SK-N-SH (cell line): ENCODE measurements at regions not wholly inside any gene's neighbourhood (a gene's known extent, or its start where the extent isn't known, plus 50 kb on each side); places are given as distances from the start of the nearest gene placed in this dataset.

Experiments
- EP300 ChIP-seq, 2 experiments: IDR thresholded peaks; 2 replicates each; pipeline versions ENCODE4 v1.4.0 to v1.6.1; 2012; ENCODE audit warnings: borderline replicate concordance in 1 of 2, low read depth in 1 of 2, low read length in 1 of 2
- GABPA ChIP-seq: IDR thresholded peaks from 2 replicates; pipeline ENCODE4 v1.4.0; 2012; ENCODE audit warnings: low read depth, mild to moderate bottlenecking
- POLR2AphosphoS5 ChIP-seq: IDR thresholded peaks from 2 replicates; pipeline ENCODE4 v1.6.1; 2012; ENCODE audit warnings: low read depth, low read length
- RAD21 ChIP-seq: IDR thresholded peaks from 2 replicates; pipeline ENCODE4 v1.6.1; 2012; ENCODE audit warnings: mild to moderate bottlenecking, low read length
- TF ChIP-seq, protein P1 (sequence below): fragments of 200-600 bp; sonication (generic); IDR thresholded peaks from 2 replicates; pipeline ENCODE4 v1.6.1; 2017; ENCODE audit warnings: antibody characterized with exemption, mild to moderate bottlenecking, moderate library complexity
- TF ChIP-seq, protein P2 (sequence below): IDR thresholded peaks from 2 replicates; pipeline ENCODE4 v1.4.0; 2012; ENCODE audit warnings: low read depth

DNA sequence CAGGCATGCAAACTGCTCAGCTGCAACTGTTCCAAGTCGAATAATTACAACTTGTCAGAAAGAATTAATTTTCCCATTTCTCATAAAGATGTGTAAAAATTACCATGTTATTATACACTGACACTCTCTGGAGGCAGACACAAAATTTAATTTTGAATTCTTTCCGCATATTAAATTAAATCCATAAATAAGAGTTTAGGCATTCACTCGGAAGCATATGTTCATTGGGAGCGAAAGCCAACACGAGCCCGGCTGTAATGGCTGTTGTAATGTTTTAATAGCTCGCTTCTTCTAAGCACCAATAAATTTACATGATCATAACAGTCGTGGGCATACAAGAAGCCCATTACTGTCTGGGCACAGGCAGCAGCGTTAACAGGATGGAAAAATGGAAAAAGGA, 189.6 kb upstream of the SOX5 start:
- TF ChIP-seq, protein P1, sequence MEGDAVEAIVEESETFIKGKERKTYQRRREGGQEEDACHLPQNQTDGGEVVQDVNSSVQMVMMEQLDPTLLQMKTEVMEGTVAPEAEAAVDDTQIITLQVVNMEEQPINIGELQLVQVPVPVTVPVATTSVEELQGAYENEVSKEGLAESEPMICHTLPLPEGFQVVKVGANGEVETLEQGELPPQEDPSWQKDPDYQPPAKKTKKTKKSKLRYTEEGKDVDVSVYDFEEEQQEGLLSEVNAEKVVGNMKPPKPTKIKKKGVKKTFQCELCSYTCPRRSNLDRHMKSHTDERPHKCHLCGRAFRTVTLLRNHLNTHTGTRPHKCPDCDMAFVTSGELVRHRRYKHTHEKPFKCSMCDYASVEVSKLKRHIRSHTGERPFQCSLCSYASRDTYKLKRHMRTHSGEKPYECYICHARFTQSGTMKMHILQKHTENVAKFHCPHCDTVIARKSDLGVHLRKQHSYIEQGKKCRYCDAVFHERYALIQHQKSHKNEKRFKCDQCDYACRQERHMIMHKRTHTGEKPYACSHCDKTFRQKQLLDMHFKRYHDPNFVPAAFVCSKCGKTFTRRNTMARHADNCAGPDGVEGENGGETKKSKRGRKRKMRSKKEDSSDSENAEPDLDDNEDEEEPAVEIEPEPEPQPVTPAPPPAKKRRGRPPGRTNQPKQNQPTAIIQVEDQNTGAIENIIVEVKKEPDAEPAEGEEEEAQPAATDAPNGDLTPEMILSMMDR = no peak
- no peak for TF ChIP-seq POLR2AphosphoS5
- TF ChIP-seq GABPA = no peak
- TF ChIP-seq RAD21 = no peak
- TF ChIP-seq, protein P2, sequence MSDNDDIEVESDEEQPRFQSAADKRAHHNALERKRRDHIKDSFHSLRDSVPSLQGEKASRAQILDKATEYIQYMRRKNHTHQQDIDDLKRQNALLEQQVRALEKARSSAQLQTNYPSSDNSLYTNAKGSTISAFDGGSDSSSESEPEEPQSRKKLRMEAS = no peak
- no peak for TF ChIP-seq EP300 (IDR thresholded peaks at IDR 0.05; ENCODE audit: borderline replicate concordance in 1 of 2, low read depth in 1 of 2, low read length in 1 of 2)
